ENCODE measurements at regions not wholly inside any gene's neighbourhood (a gene's known extent, or its start where the extent isn't known, plus 50 kb on each side); places are given as distances from the start of the nearest gene placed in this dataset.
"Not testable (repeated sequence)": the region's sequence is repeated elsewhere in the genome, so short reads cannot be mapped to it uniquely, and the experiment has no call there.

DNA sequence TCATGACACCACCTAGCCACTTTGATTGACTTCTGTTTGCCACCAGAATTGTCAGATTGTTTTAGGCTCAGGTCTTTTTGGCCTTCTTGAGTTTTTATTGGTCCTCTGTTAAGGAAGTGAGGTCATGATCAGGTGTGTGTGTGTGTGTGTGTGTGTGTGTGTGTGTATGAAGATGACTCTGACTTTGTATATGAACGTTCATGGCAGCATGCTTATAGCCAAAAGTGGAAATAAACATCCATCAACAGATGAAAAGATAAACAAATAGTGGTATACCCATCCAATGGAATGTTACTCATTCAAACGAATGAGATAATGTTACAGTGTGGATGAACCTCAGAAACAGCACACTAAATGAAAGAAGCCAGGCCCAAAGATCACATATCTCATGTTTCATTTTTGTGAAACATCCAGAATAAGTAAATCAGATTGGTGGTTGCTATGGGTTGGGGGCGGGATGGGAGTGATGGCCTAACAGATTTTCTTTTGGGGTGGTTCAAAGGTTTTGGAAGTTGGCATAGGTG, 258.6 kb downstream of the KTN1 start:
- no peak overlapping the region for H3K4me3 Mint-ChIP-seq
- Histone ChIP-seq H3K27ac (ENCODE audit: low read length in 2 of 2) (no peak overlapping the region), H3K9ac (ENCODE audit: low read length) (no peak overlapping the region), H3K36me3 (replicated peaks in 1 of 2; ENCODE audit: control extremely low read depth in 1 of 2, control insufficient read depth in 1 of 2, extremely low read depth in 1 of 2, insufficient read depth in 2 of 2, low read length in 1 of 2) (no peaks in the 10 kb centered on the region), H4K20me1 (ENCODE audit: control insufficient read depth, insufficient read depth, low read length, poor library complexity, severe bottlenecking) (no peaks in the 10 kb centered on the region), H3K4me1 (ENCODE audit: control insufficient read depth in 2 of 2, insufficient read depth in 2 of 2, low read length in 2 of 2) (no peaks in the 10 kb centered on the region), H3K4me2 (replicated peaks; ENCODE audit: low read depth, low read length, poor library complexity, severe bottlenecking) (no peak overlapping the region), H3K9me3 (ENCODE audit: control extremely low read depth in 1 of 3, control insufficient read depth in 2 of 3, insufficient read depth in 1 of 3, low read length in 2 of 3) (no peaks in the 10 kb centered on the region), H3K79me2 (ENCODE audit: control insufficient read depth, insufficient read depth, low read length) (no peaks in the 10 kb centered on the region), H2AFZ (ENCODE audit: insufficient read depth, low read depth, low read length, poor library complexity, severe bottlenecking) (no peak overlapping the region), H3K27me3 (replicated peaks in 1 of 4; ENCODE audit: control extremely low read depth in 1 of 4, control insufficient read depth in 3 of 4, insufficient read depth in 4 of 4, low read length in 3 of 4) (peaks cover 0 to 7% (median 2%) of the 10 kb centered on the region in 4 experiments), H3K4me3 (ENCODE audit: control extremely low read depth in 1 of 5, extremely low read depth in 1 of 5, insufficient read depth in 1 of 5, low read depth in 2 of 5, low read length in 4 of 5) (no peak overlapping the region)
- H3K27ac Mint-ChIP-seq = no peak overlapping the region
- intact Hi-C loops (cut with micrococcal nuclease) = no loop called here
- no peak for ATAC-seq (ENCODE audit: low read depth)
- no CpG with 5 or more reads among the region's 3 CpGs for WGBS (ENCODE audit: insufficient coverage)
- CTCF ChIA-PET = no interaction called here
- H3K4me1 Mint-ChIP-seq = no peaks in the 10 kb centered on the region
- TF ChIP-seq, protein P1, sequence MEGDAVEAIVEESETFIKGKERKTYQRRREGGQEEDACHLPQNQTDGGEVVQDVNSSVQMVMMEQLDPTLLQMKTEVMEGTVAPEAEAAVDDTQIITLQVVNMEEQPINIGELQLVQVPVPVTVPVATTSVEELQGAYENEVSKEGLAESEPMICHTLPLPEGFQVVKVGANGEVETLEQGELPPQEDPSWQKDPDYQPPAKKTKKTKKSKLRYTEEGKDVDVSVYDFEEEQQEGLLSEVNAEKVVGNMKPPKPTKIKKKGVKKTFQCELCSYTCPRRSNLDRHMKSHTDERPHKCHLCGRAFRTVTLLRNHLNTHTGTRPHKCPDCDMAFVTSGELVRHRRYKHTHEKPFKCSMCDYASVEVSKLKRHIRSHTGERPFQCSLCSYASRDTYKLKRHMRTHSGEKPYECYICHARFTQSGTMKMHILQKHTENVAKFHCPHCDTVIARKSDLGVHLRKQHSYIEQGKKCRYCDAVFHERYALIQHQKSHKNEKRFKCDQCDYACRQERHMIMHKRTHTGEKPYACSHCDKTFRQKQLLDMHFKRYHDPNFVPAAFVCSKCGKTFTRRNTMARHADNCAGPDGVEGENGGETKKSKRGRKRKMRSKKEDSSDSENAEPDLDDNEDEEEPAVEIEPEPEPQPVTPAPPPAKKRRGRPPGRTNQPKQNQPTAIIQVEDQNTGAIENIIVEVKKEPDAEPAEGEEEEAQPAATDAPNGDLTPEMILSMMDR (IDR thresholded peaks at IDR 0.05) = no peak
- no peak for TF ChIP-seq EZH2 (IDR thresholded peaks at IDR 0.05; ENCODE audit: borderline replicate concordance, insufficient read depth, low read depth, low read length, poor library complexity, severe bottlenecking)
- DNase-seq = no peak
- POLR2A ChIA-PET = no interaction called here
- peaks cover 10% of the 10 kb centered on the region for H3K27me3 Mint-ChIP-seq
- no peaks in the 10 kb centered on the region for H3K9me3 Mint-ChIP-seq (ENCODE audit: insufficient read depth)

DNA sequence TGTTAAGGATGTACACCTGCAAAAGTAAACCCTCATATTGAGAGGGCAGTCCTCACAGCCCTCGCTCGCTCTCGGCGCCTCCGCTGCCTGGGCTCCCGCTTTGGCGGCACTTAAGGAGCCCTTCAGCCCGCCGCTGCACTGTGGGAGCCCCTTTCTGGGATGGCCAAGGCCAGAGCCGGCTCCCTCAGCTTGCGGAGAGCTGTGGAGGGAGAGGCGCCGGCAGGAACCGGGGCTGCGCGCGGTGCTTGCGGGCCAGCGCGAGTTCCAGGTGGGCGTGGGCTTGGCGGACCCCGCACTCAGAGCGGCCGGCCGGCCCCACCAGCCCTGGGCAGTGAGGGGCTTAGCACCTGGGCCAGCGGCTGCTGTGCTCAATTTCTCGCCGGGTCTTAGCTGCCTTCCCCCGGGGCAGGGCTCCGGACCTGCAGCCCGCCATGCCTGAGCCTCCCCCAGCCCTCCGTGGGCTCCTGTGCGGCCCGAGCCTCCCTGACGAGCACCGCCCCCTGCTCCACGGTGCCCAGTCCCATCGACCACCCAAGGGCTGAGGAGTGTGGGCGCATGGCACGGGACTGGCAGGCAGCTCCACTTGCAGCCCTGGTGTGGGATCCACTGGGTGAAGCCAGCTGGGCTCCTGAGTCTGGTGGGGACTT, 259.4 kb downstream of the KTN1 start:
- H3K9me3 ChIP-seq (ENCODE audit: control extremely low read depth in 1 of 3, control insufficient read depth in 2 of 3, insufficient read depth in 1 of 3, low read length in 2 of 3); CTCF ChIA-PET; H3K9ac ChIP-seq (ENCODE audit: low read length); H3K36me3 ChIP-seq (replicated peaks in 1 of 2; ENCODE audit: control extremely low read depth in 1 of 2, control insufficient read depth in 1 of 2, extremely low read depth in 1 of 2, insufficient read depth in 2 of 2, low read length in 1 of 2); H3K27ac Mint-ChIP-seq; H3K9me3 Mint-ChIP-seq (ENCODE audit: insufficient read depth); H3K4me2 ChIP-seq (replicated peaks; ENCODE audit: low read depth, low read length, poor library complexity, severe bottlenecking); POLR2A ChIA-PET; H3K27me3 ChIP-seq (replicated peaks in 1 of 4; ENCODE audit: control extremely low read depth in 1 of 4, control insufficient read depth in 3 of 4, insufficient read depth in 4 of 4, low read length in 3 of 4); H3K4me1 ChIP-seq (ENCODE audit: control insufficient read depth in 2 of 2, insufficient read depth in 2 of 2, low read length in 2 of 2); H3K27me3 Mint-ChIP-seq; H3K79me2 ChIP-seq (ENCODE audit: control insufficient read depth, insufficient read depth, low read length); H2AFZ ChIP-seq (ENCODE audit: insufficient read depth, low read depth, low read length, poor library complexity, severe bottlenecking); H3K4me3 Mint-ChIP-seq; H4K20me1 ChIP-seq (ENCODE audit: control insufficient read depth, insufficient read depth, low read length, poor library complexity, severe bottlenecking); H3K27ac ChIP-seq (ENCODE audit: low read length in 2 of 2); H3K4me3 ChIP-seq (ENCODE audit: control extremely low read depth in 1 of 5, extremely low read depth in 1 of 5, insufficient read depth in 1 of 5, low read depth in 2 of 5, low read length in 4 of 5); H3K4me1 Mint-ChIP-seq; ATAC-seq (ENCODE audit: low read depth); DNase-seq; intact Hi-C loops (cut with micrococcal nuclease): not testable (repeated sequence)
- 93% methylated on average over 29 of the region's 41 CpGs for WGBS (ENCODE audit: insufficient coverage)

Data from B cell (primary cell).